K562 (cell line): ENCODE measurements at regions not wholly inside any gene's neighbourhood (a gene's known extent, or its start where the extent isn't known, plus 50 kb on each side); places are given as distances from the start of the nearest gene placed in this dataset.
"Not testable (repeated sequence)": the region's sequence is repeated elsewhere in the genome, so short reads cannot be mapped to it uniquely, and the experiment has no call there.

Experiments
- ATAC-seq: fragments of 200-7000 bp; cut with Tn5 transposase; 3 replicates; pipeline ENCODE4 v1.9.1; 2020; ENCODE audit warnings: moderate library complexity
- BruUV-seq: library from RNA; stranded (reverse); fragments of 400-500 nt; replicated peaks from 2 replicates; lab custom pipeline; 2021; lab: Mats Ljungman, UMichigan
- CTCF ChIA-PET: fragments of 300-600 bp; formaldehyde crosslinking; extraction: SDS; loops from one replicate; lab custom pipeline; 2021; ENCODE audit warnings: low intra/inter-chr PET ratio; lab: Yijun Ruan, JAX
- POLR2A ChIA-PET: fragments of 300-600, 350-650 bp; sonication (Branson Sonifier 250); formaldehyde crosslinking; extraction: SDS; loops from one replicate; lab custom pipeline; 2021; ENCODE audit warnings: antibody characterized with exemption, inconsistent platforms; lab: Yijun Ruan, JAX
- DNase-seq, 4 experiments: peaks; one replicate each; pipeline versions ENCODE4 v3.0.0 to v3.0.0-alpha.2; 2011 to 2018; ENCODE audit warnings: low spot score in 3 of 4, mixed read lengths in 3 of 4; ENCODE audit errors: extremely low read depth in 1 of 4
- FAIRE-seq: peaks from 2 replicates; lab custom pipeline; 2011; peaks lifted over from hg19 to GRCh38; lab: Jason Lieb, UNC
- H2AFZ ChIP-seq: 2 replicates; pipeline ENCODE4 v1.6.0; 2011; ENCODE audit warnings: low read depth, low read length, control low read depth, inconsistent platforms
- H3K27ac ChIP-seq: fragments of 200-600 bp; 3 replicates; pipeline ENCODE4 v1.8.0; 2011; ENCODE audit warnings: low read depth, mild to moderate bottlenecking, control low read depth, inconsistent platforms, low read length, moderate library complexity, mixed read lengths; ENCODE audit errors: extremely low read depth
- H3K27me3 ChIP-seq, 2 experiments: fragments of 300-600 bp in 1 of 2; 2 replicates in 1 of 2; 3 replicates in 1 of 2; pipeline versions ENCODE4 v1.6.0 to v1.8.0; 2011; ENCODE audit warnings: inconsistent platforms in 2 of 2, low read length in 2 of 2, mild to moderate bottlenecking in 1 of 2, mixed read lengths in 1 of 2, moderate library complexity in 1 of 2; ENCODE audit not compliant: control insufficient read depth in 2 of 2, insufficient read depth in 2 of 2
- H3K36me3 ChIP-seq: fragments of 300-600 bp; 3 replicates; pipeline ENCODE4 v1.8.0; 2011; ENCODE audit warnings: mild to moderate bottlenecking, low read length, inconsistent platforms; ENCODE audit not compliant: control insufficient read depth, insufficient read depth
- H3K4me1 ChIP-seq, 2 experiments: fragments of 200-600 bp in 1 of 2; replicated peaks in 1 of 2; 2 replicates in 1 of 2; 3 replicates in 1 of 2; pipeline versions ENCODE4 v1.5.1 to v1.8.0; 2011; ENCODE audit warnings: inconsistent platforms in 2 of 2, low read length in 2 of 2, mild to moderate bottlenecking in 1 of 2, mixed read lengths in 1 of 2, moderate library complexity in 1 of 2; ENCODE audit not compliant: control insufficient read depth in 2 of 2, insufficient read depth in 2 of 2
- H3K4me2 ChIP-seq: 2 replicates; pipeline ENCODE4 v1.6.1; 2011; ENCODE audit warnings: low read length, control low read depth, inconsistent platforms, mixed read lengths; ENCODE audit not compliant: insufficient read depth
- H3K4me3 ChIP-seq: fragments of 200-600 bp; sonication (generic), shearing (Covaris generic); 2 replicates; pipeline ENCODE4 v1.5.1; 2016; ENCODE audit warnings: control low read depth, inconsistent platforms
- H3K79me2 ChIP-seq: fragments of 200-600 bp; 3 replicates; pipeline ENCODE4 v1.8.0; 2011; ENCODE audit warnings: low read length, inconsistent platforms; ENCODE audit not compliant: control insufficient read depth, insufficient read depth
- H3K9ac ChIP-seq, 2 experiments: 2 replicates each; pipeline versions ENCODE4 v1.6.0 to v1.6.1; 2011; ENCODE audit warnings: low read depth in 2 of 2, low read length in 2 of 2, control low read depth in 1 of 2, inconsistent platforms in 1 of 2, mild to moderate bottlenecking in 1 of 2, mixed read lengths in 1 of 2; ENCODE audit not compliant: insufficient read depth in 1 of 2
- H3K9me1 ChIP-seq: one replicate; pipeline ENCODE4 v1.6.0; 2011; ENCODE audit warnings: inconsistent platforms, mild to moderate bottlenecking, low read length, moderate library complexity; ENCODE audit not compliant: control insufficient read depth, insufficient read depth
- H3K9me3 ChIP-seq: replicated peaks from 2 replicates; pipeline ENCODE4 v1.5.1; 2011; ENCODE audit warnings: low read depth, low read length, inconsistent platforms; ENCODE audit not compliant: control insufficient read depth, insufficient read depth
- H4K20me1 ChIP-seq: replicated peaks from 2 replicates; pipeline ENCODE4 v1.6.1; 2011; ENCODE audit warnings: low read length, inconsistent platforms, mixed read lengths; ENCODE audit not compliant: control insufficient read depth, insufficient read depth
- POLR2G ChIP-seq: fragments of 200-400 bp; formaldehyde crosslinking; IDR thresholded peaks from 2 replicates; pipeline ENCODE4 v1.6.1; 2017; ENCODE audit warnings: low read depth, mild to moderate bottlenecking, antibody characterized with exemption, low read length, moderate library complexity
- WGBS: fragments of 100-300 bp; shearing (Covaris generic); methylation state at CpG from one replicate; pipeline ENCODE4 v1.1.6; 2016; ENCODE audit warnings: low coverage, mixed read lengths; ENCODE audit not compliant: insufficient coverage; ENCODE audit errors: missing lambda C conversion rate; 5-methylcytosine and 5-hydroxymethylcytosine counted together
- in situ Hi-C: fragments of 300-500 bp; cut with MboI; formaldehyde crosslinking; loops from 4 replicates; pipeline ENCODE4 v1.15.0; 2018; ENCODE audit warnings: inconsistent platforms, mixed read lengths
- intact Hi-C: fragments of 100-400 bp; cut with micrococcal nuclease; formaldehyde crosslinking; loops from 2 replicates; pipeline ENCODE4 v1.14.2; 2022

GRCh38 chr9:65403072-65403471 is 118.1 kb upstream of the FOXD4L5 start:
- ATAC-seq, DNase-seq, H3K4me3 ChIP-seq, FAIRE-seq, intact Hi-C loops, H3K9ac ChIP-seq, H4K20me1 ChIP-seq, in situ Hi-C loops, H2AFZ ChIP-seq, H3K27me3 ChIP-seq, H3K9me1 ChIP-seq, H3K4me1 ChIP-seq, H3K27ac ChIP-seq, H3K36me3 ChIP-seq, BruUV-seq, H3K9me3 ChIP-seq, CTCF ChIA-PET, H3K79me2 ChIP-seq, H3K4me2 ChIP-seq, POLR2A ChIA-PET: not testable (repeated sequence)
- 50% methylated on average over 2 of the region's 11 CpGs for WGBS

- ATAC-seq, H3K9me3 ChIP-seq, FAIRE-seq, intact Hi-C loops, H3K9me1 ChIP-seq, POLR2A ChIA-PET, H3K36me3 ChIP-seq, H3K4me2 ChIP-seq, H3K27me3 ChIP-seq, H4K20me1 ChIP-seq, H3K79me2 ChIP-seq, H3K27ac ChIP-seq, BruUV-seq, H3K9ac ChIP-seq, CTCF ChIA-PET, DNase-seq, H3K4me3 ChIP-seq, H3K4me1 ChIP-seq, in situ Hi-C loops, H2AFZ ChIP-seq: not testable (repeated sequence)
- 0 out of 2 replicates have a peak, but pooled peaks have one; percentile 21 for TF ChIP-seq POLR2G
- 53% methylated on average over 2 of the region's 18 CpGs for WGBS
Observed at GRCh38 chr9:65402206-65402870, 117.3 kb upstream of the FOXD4L5 start.

- H3K9me3 ChIP-seq, H3K36me3 ChIP-seq, H3K79me2 ChIP-seq, DNase-seq, in situ Hi-C loops, H3K27me3 ChIP-seq, H3K4me3 ChIP-seq, H3K27ac ChIP-seq, H3K4me1 ChIP-seq, H4K20me1 ChIP-seq, CTCF ChIA-PET, FAIRE-seq, H3K4me2 ChIP-seq, H3K9ac ChIP-seq, H3K9me1 ChIP-seq, BruUV-seq, intact Hi-C loops, H2AFZ ChIP-seq, ATAC-seq: not testable (repeated sequence)
- 76% methylated on average over 4 of the region's 9 CpGs for WGBS
- POLR2A ChIA-PET = interaction anchor here (0.6 kb wide), 1 partner anchor 8 kb away, joined by 4 read pairs; no protein-coding TSS in a partner anchor
Observed at GRCh38 chr9:65401456-65402045, 116.5 kb upstream of the FOXD4L5 start.
